HEK293 (cell line): ENCODE measurements at regions not wholly inside any gene's neighbourhood (a gene's known extent, or its start where the extent isn't known, plus 50 kb on each side); places are given as distances from the start of the nearest gene placed in this dataset.

Experiments
- YY1 ChIP-seq: fragments of 450-650 bp; formaldehyde crosslinking; IDR thresholded peaks from 2 replicates; pipeline ENCODE4 v1.5.1; 2018; ENCODE audit warnings: missing biosample characterization, missing genetic modification characterization
- ZNF670 ChIP-seq: fragments of 450-650 bp; formaldehyde crosslinking; IDR thresholded peaks from 2 replicates; pipeline ENCODE4 v1.5.1; 2016; ENCODE audit warnings: missing biosample characterization, missing genetic modification characterization, low read depth

GRCh38 chr2:101569886-101570520, 95.1 kb upstream of the RFX8 start:
- TF ChIP-seq ZNF670 (tag by site-specific recombination) (no peak), YY1 (tag by site-specific recombination) (no peak)
